GM23338 (cell line): ENCODE measurements at regions not wholly inside any gene's neighbourhood (a gene's known extent, or its start where the extent isn't known, plus 50 kb on each side); places are given as distances from the start of the nearest gene placed in this dataset.

Experiments used
- ATAC-seq: fragments of 200-7000 bp; cut with Tn5 transposase; 3 replicates; pipeline ENCODE4 v1.9.1; 2020
- DNase-seq: peaks from one replicate; pipeline ENCODE4 v3.0.0-alpha.2; 2015; ENCODE audit warnings: low spot score
- H2AFZ ChIP-seq: fragments of 200-600 bp; sonication (generic); 2 replicates; pipeline ENCODE4 v1.8.0; 2016; ENCODE audit warnings: antibody characterized with exemption, mild to moderate bottlenecking, moderate library complexity
- H3F3A ChIP-seq: fragments of 200-600 bp; sonication (generic); replicated peaks from 2 replicates; pipeline ENCODE4 v1.8.0; 2017; ENCODE audit warnings: antibody characterized with exemption, mixed run types, low read depth
- H3K27ac ChIP-seq: fragments of 200-600 bp; sonication (generic); 2 replicates; pipeline ENCODE4 v1.6.1; 2016; ENCODE audit warnings: low read depth
- H3K27me3 ChIP-seq: fragments of 200-600 bp; sonication (generic); 2 replicates; pipeline ENCODE4 v1.8.0; 2016; ENCODE audit warnings: mild to moderate bottlenecking, mixed run types, moderate library complexity; ENCODE audit not compliant: insufficient read depth
- H3K36me3 ChIP-seq: fragments of 200-600 bp; sonication (generic); 2 replicates; pipeline ENCODE4 v1.8.0; 2016; ENCODE audit warnings: mild to moderate bottlenecking; ENCODE audit not compliant: insufficient read depth
- H3K4me1 ChIP-seq: fragments of 200-600 bp; sonication (generic); 2 replicates; pipeline ENCODE4 v1.8.0; 2016; ENCODE audit warnings: mild to moderate bottlenecking, moderate library complexity; ENCODE audit not compliant: insufficient read depth
- H3K4me2 ChIP-seq: fragments of 200-600 bp; sonication (generic); 2 replicates; pipeline ENCODE4 v1.7.1; 2017; ENCODE audit warnings: mixed run types
- H3K4me3 ChIP-seq: fragments of 200-600 bp; sonication (generic); 2 replicates; pipeline ENCODE4 v1.6.1; 2016; ENCODE audit warnings: mixed run types
- H3K79me2 ChIP-seq: fragments of 200-600 bp; sonication (generic); replicated peaks from 2 replicates; pipeline ENCODE4 v1.8.0; 2017; ENCODE audit warnings: mild to moderate bottlenecking; ENCODE audit not compliant: insufficient read depth
- H3K9me2 ChIP-seq: fragments of 200-600 bp; sonication (generic); 2 replicates; pipeline ENCODE4 v1.8.0; 2017; ENCODE audit not compliant: insufficient read depth
- H4K20me1 ChIP-seq: fragments of 200-600 bp; sonication (generic); replicated peaks from 2 replicates; pipeline ENCODE4 v1.8.0; 2017; ENCODE audit warnings: mild to moderate bottlenecking; ENCODE audit not compliant: insufficient read depth
- H3K27ac Mint-ChIP-seq: 2 replicates; pipeline ENCODE4 v1.8.0; 2020; ENCODE audit warnings: inconsistent platforms, mild to moderate bottlenecking, moderate library complexity, mixed read lengths
- H3K27me3 Mint-ChIP-seq: 3 replicates; pipeline ENCODE4 v1.8.0; 2022; ENCODE audit warnings: low read depth, mild to moderate bottlenecking, moderate library complexity, mixed read lengths, inconsistent platforms; ENCODE audit not compliant: insufficient read depth, poor library complexity
- H3K36me3 Mint-ChIP-seq: 3 replicates; pipeline ENCODE4 v1.8.0; 2021; ENCODE audit warnings: low read depth, mild to moderate bottlenecking, inconsistent platforms, moderate library complexity, mixed read lengths
- H3K4me1 Mint-ChIP-seq: 3 replicates; pipeline ENCODE4 v1.8.0; 2020; ENCODE audit warnings: mild to moderate bottlenecking, inconsistent platforms, mixed read lengths
- H3K4me3 Mint-ChIP-seq: 3 replicates; pipeline ENCODE4 v1.8.0; 2021; ENCODE audit warnings: moderate library complexity, mild to moderate bottlenecking, inconsistent platforms, mixed read lengths
- H3K9me3 Mint-ChIP-seq: 3 replicates; pipeline ENCODE4 v1.8.0; 2020; ENCODE audit warnings: moderate library complexity, mild to moderate bottlenecking, inconsistent platforms, mixed read lengths
- CREB1 ChIP-seq: fragments of 250-450 bp; sonication (Bioruptor Pico); IDR thresholded peaks from 2 replicates; pipeline ENCODE4 v1.5.0; 2020; ENCODE audit warnings: low read depth, mild to moderate bottlenecking, moderate library complexity
- CTCF ChIP-seq, 2 experiments: fragments of 200-600 bp in 1 of 2; sonication (generic) in 1 of 2; conservative IDR thresholded peaks; 2 replicates each; pipeline versions ENCODE4 v1.5.1 to v1.6.1; 2016 to 2017; ENCODE audit warnings: antibody characterized with exemption in 2 of 2, low read depth in 2 of 2, mild to moderate bottlenecking in 2 of 2, moderate library complexity in 1 of 2
- ETS1 ChIP-seq: IDR thresholded peaks from 2 replicates; pipeline ENCODE4 v1.6.1; 2016; ENCODE audit warnings: antibody characterized with exemption
- EZH2 ChIP-seq: fragments of 200-600 bp; sonication (generic); IDR thresholded peaks from one replicate; pipeline ENCODE4 v1.8.0; 2017; ENCODE audit warnings: antibody characterized with exemption, mild to moderate bottlenecking, low read depth; ENCODE audit not compliant: unreplicated experiment
- JUNB ChIP-seq: IDR thresholded peaks from one replicate; pipeline ENCODE4 v1.6.1; 2016; ENCODE audit warnings: antibody characterized with exemption; ENCODE audit not compliant: unreplicated experiment
- POLR2AphosphoS5 ChIP-seq: IDR thresholded peaks from 2 replicates; pipeline ENCODE4 v1.6.1; 2016; ENCODE audit warnings: antibody characterized with exemption, low read depth
- STAT1 ChIP-seq: IDR thresholded peaks from one replicate; pipeline ENCODE4 v1.6.1; 2016; ENCODE audit warnings: antibody characterized with exemption; ENCODE audit not compliant: unreplicated experiment
- ZNF114 ChIP-seq: fragments of 250-450 bp; sonication (Bioruptor Pico); IDR thresholded peaks from 2 replicates; pipeline ENCODE4 v1.5.0; 2020; ENCODE audit warnings: mild to moderate bottlenecking, moderate library complexity
- ZNF331 ChIP-seq: fragments of 250-450 bp; sonication (Bioruptor Pico); IDR thresholded peaks from 2 replicates; pipeline ENCODE4 v1.5.0; 2020; ENCODE audit warnings: low read depth, mild to moderate bottlenecking, moderate library complexity
- ZNF462 ChIP-seq: fragments of 250-450 bp; sonication (Bioruptor Pico); IDR thresholded peaks from 2 replicates; pipeline ENCODE4 v1.5.0; 2020; ENCODE audit warnings: mild to moderate bottlenecking, moderate library complexity

- no peak for TF ChIP-seq ZNF462
- TF ChIP-seq CREB1 (CRISPR knock-in tag), result no peak
- TF ChIP-seq EZH2, result no peak
- TF ChIP-seq JUNB, result no peak
- no peak for TF ChIP-seq POLR2AphosphoS5
These were observed 155.4 kb upstream of the FHL2 start (continued) for GRCh38 chr2:105554235-105554634.

GRCh38 chr2:105553538-105554196 is 154.8 kb upstream of the FHL2 start:
- Histone ChIP-seq H3K36me3 (no peaks in the 10 kb centered on the region), H3K79me2 (no peaks in the 10 kb centered on the region), H3K4me3 (no peak overlapping the region), H3K4me1 (no peaks in the 10 kb centered on the region), H3K4me2 (no peak overlapping the region), H2AFZ (no peak overlapping the region), H3K27me3 (no peaks in the 10 kb centered on the region), H4K20me1 (no peaks in the 10 kb centered on the region), H3K27ac (no peak overlapping the region), H3K9me2 (no peaks in the 10 kb centered on the region), H3F3A (no peaks in the 10 kb centered on the region)
- Mint-ChIP-seq H3K4me3 (no peak overlapping the region), H3K9me3 (no peaks in the 10 kb centered on the region), H3K27ac (no peak overlapping the region), H3K36me3 (no peaks in the 10 kb centered on the region), H3K27me3 (peaks cover 2% of the 10 kb centered on the region), H3K4me1 (no peaks in the 10 kb centered on the region)
- DNase-seq (no peak), ATAC-seq (no peak)
- TF ChIP-seq ZNF114 (CRISPR knock-in tag) (no peak), ZNF331 (CRISPR knock-in tag) (no peak), STAT1 (no peak), CTCF (conservative IDR thresholded peaks at IDR 0.05; ENCODE audit: low read depth in 2 of 2) (no peak), JUNB (no peak), EZH2 (no peak), ETS1 (no peak), POLR2AphosphoS5 (no peak)
